ENCODE measurements at regions not wholly inside any gene's neighbourhood (a gene's known extent, or its start where the extent isn't known, plus 50 kb on each side); places are given as distances from the start of the nearest gene placed in this dataset.

GRCh38 chr3:41143421-41144031 lies 55.8 kb upstream of the CTNNB1 start:
- TF ChIP-seq, protein P1, sequence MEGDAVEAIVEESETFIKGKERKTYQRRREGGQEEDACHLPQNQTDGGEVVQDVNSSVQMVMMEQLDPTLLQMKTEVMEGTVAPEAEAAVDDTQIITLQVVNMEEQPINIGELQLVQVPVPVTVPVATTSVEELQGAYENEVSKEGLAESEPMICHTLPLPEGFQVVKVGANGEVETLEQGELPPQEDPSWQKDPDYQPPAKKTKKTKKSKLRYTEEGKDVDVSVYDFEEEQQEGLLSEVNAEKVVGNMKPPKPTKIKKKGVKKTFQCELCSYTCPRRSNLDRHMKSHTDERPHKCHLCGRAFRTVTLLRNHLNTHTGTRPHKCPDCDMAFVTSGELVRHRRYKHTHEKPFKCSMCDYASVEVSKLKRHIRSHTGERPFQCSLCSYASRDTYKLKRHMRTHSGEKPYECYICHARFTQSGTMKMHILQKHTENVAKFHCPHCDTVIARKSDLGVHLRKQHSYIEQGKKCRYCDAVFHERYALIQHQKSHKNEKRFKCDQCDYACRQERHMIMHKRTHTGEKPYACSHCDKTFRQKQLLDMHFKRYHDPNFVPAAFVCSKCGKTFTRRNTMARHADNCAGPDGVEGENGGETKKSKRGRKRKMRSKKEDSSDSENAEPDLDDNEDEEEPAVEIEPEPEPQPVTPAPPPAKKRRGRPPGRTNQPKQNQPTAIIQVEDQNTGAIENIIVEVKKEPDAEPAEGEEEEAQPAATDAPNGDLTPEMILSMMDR (IDR thresholded peaks at IDR 0.05): no peak

DNA sequence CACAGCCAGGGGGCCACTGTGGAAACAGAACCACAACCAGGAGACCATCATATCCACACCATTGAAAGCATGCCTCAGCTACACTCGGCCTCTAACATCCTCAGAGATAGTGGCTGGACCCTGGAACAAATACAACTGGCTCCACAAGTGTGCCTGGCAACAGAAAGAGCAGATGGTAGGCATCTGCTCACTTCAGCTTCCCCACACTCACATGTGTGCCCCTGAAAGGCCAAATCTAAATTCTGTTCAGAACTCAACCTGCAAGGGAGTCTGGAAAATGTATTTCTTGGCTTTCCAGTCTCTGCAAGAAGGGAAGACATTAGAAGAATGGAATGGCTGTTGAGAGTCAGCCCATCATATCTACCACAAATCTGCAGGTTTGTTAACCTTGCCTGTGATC lies 54.7 kb upstream of the CTNNB1 start:
- TF ChIP-seq, protein P1 (IDR thresholded peaks at IDR 0.05): no peak

DNA sequence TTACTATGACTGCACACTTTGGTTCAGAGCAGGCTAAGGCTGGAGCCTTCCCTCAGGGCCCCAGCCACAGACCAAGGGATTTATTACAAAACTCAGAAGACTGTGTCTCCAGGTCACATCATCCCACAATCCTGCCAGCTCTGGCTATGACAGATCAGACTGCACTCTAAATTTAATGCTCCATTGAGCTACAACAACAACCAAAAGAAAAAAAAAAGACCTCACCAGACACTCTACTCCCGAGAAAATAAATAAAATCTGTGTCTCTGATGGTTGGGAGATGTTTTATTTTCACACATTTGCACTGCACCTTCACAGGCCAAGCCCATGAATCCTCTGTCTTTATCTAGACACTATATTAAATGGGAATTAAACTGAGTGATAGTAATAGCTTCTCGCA lies 50.8 kb upstream of the CTNNB1 start:
- TF ChIP-seq, protein P1 (IDR thresholded peaks at IDR 0.05): no peak

DNA sequence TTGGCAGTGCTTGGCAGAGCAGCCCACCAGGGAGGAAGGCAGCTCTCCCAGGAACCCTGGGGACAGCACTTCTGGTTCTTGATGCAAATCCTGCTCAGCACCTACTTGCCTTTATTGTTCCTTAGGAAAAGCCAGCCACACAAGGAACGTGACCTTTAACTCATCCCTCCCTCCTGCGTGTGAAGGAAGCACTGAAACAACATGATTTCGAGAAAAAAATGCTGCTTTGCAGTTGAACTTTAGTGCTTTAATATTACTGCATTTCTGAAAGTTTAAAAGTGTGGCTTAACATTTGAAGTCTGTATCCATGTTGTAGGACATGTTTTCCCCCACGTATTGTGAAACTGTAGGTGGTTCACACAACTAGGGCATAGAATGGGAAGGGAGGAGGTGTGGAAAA lies 50.4 kb upstream of the CTNNB1 start:
- TF ChIP-seq, protein P1 (IDR thresholded peaks at IDR 0.05): no peak

Data from LNCAP (cell line).